WTC11 (cell line): ENCODE measurements at regions not wholly inside any gene's neighbourhood (a gene's known extent, or its start where the extent isn't known, plus 50 kb on each side); places are given as distances from the start of the nearest gene placed in this dataset.

Experiments used
- ATAC-seq: fragments of 200-7000 bp; cut with Tn5 transposase; 2 replicates; pipeline ENCODE4 v1.10.0; 2021; ENCODE audit warnings: mild to moderate bottlenecking, moderate library complexity
- CTCF ChIA-PET: fragments of 300-600 bp; sonication (Branson Sonifier 250); formaldehyde crosslinking; loops from one replicate; lab custom pipeline; 2021; ENCODE audit warnings: antibody characterized with exemption; lab: Charles Lee
- POLR2A ChIA-PET: fragments of 350-600 bp; sonication (Branson Sonifier 250); formaldehyde crosslinking; loops from one replicate; lab custom pipeline; 2021; ENCODE audit warnings: antibody characterized with exemption; lab: Charles Lee
- DNase-seq: peaks from one replicate; pipeline ENCODE4 v3.0.0; 2021; ENCODE audit warnings: low spot score
- H3K27ac Mint-ChIP-seq: 2 replicates; pipeline ENCODE4 v1.8.0; 2021; ENCODE audit warnings: mixed read lengths
- H3K27me3 Mint-ChIP-seq: 2 replicates; pipeline ENCODE4 v1.8.0; 2021; ENCODE audit warnings: low read depth, mild to moderate bottlenecking, moderate library complexity, mixed read lengths
- H3K36me3 Mint-ChIP-seq: 2 replicates; pipeline ENCODE4 v1.8.0; 2021; ENCODE audit warnings: mixed read lengths
- H3K4me1 Mint-ChIP-seq: 2 replicates; pipeline ENCODE4 v1.8.0; 2022; ENCODE audit warnings: mixed read lengths
- H3K4me3 Mint-ChIP-seq: 2 replicates; pipeline ENCODE4 v1.8.0; 2021; ENCODE audit warnings: mild to moderate bottlenecking, moderate library complexity, mixed read lengths
- H3K9me3 Mint-ChIP-seq: 2 replicates; pipeline ENCODE4 v1.8.0; 2021; ENCODE audit warnings: mixed read lengths
- ATF1 ChIP-seq: sonication (generic); formaldehyde crosslinking; IDR thresholded peaks from 2 replicates; pipeline ENCODE4 v1.8.1; 2023; ENCODE audit warnings: mild to moderate bottlenecking, moderate library complexity, missing genetic modification reagents
- ESRRA ChIP-seq: sonication (generic); formaldehyde crosslinking; IDR thresholded peaks from 2 replicates; pipeline ENCODE4 v1.8.1; 2022; ENCODE audit warnings: mild to moderate bottlenecking, missing genetic modification reagents, borderline replicate concordance
- FOXJ3 ChIP-seq: sonication (generic); formaldehyde crosslinking; IDR thresholded peaks from 2 replicates; pipeline ENCODE4 v1.9.0; 2021; ENCODE audit warnings: missing genetic modification reagents, mild to moderate bottlenecking, borderline replicate concordance
- GABPB1 ChIP-seq: sonication (generic); formaldehyde crosslinking; IDR thresholded peaks from 2 replicates; pipeline ENCODE4 v1.8.1; 2023; ENCODE audit warnings: mild to moderate bottlenecking, missing genetic modification reagents
- GRHL2 ChIP-seq: fragments of 250-450 bp; sonication (Bioruptor Pico); IDR thresholded peaks from 2 replicates; pipeline ENCODE4 v1.8.0; 2022; ENCODE audit warnings: mild to moderate bottlenecking, moderate library complexity; ENCODE audit not compliant: insufficient replicate concordance, severe bottlenecking
- JAZF1 ChIP-seq: fragments of 250-450 bp; sonication (Bioruptor Pico); IDR thresholded peaks from 2 replicates; pipeline ENCODE4 v1.9.0; 2021; ENCODE audit warnings: moderate library complexity, mild to moderate bottlenecking, inconsistent platforms
- NFE2L1 ChIP-seq: sonication (generic); formaldehyde crosslinking; IDR thresholded peaks from 2 replicates; pipeline ENCODE4 v1.8.1; 2023; ENCODE audit warnings: missing genetic modification reagents
- NR1H2 ChIP-seq: sonication (generic); formaldehyde crosslinking; IDR thresholded peaks from 2 replicates; pipeline ENCODE4 v1.9.0; 2021; ENCODE audit warnings: mild to moderate bottlenecking, moderate library complexity, missing genetic modification reagents
- NR2C2 ChIP-seq: sonication (generic); formaldehyde crosslinking; IDR thresholded peaks from 2 replicates; pipeline ENCODE4 v1.8.0; 2022; ENCODE audit warnings: mild to moderate bottlenecking, missing genetic modification reagents
- RORB ChIP-seq: fragments of 250-450 bp; sonication (Bioruptor Pico); IDR thresholded peaks from 2 replicates; pipeline ENCODE4 v1.9.0; 2021; ENCODE audit warnings: mild to moderate bottlenecking
- SMAD4 ChIP-seq: sonication (generic); formaldehyde crosslinking; IDR thresholded peaks from 2 replicates; pipeline ENCODE4 v1.8.0; 2022; ENCODE audit warnings: mild to moderate bottlenecking, missing genetic modification reagents
- TCF7 ChIP-seq: sonication (generic); formaldehyde crosslinking; IDR thresholded peaks from 2 replicates; pipeline ENCODE4 v1.8.0; 2022; ENCODE audit warnings: mild to moderate bottlenecking, low read depth, missing genetic modification reagents, moderate library complexity
- TEAD4 ChIP-seq: sonication (generic); formaldehyde crosslinking; IDR thresholded peaks from 2 replicates; pipeline ENCODE4 v1.8.0; 2022; ENCODE audit warnings: mild to moderate bottlenecking, missing genetic modification reagents
- ZNF219 ChIP-seq: sonication (generic); formaldehyde crosslinking; IDR thresholded peaks from 2 replicates; pipeline ENCODE4 v1.8.0; 2023; ENCODE audit warnings: missing genetic modification reagents, mild to moderate bottlenecking, borderline replicate concordance
- ZNF263 ChIP-seq: sonication (generic); formaldehyde crosslinking; IDR thresholded peaks from 2 replicates; pipeline ENCODE4 v1.8.1; 2022; ENCODE audit warnings: low read depth, mild to moderate bottlenecking, moderate library complexity, missing genetic modification reagents
- ZNF423 ChIP-seq: fragments of 250-450 bp; sonication (Bioruptor Pico); IDR thresholded peaks from 2 replicates; pipeline ENCODE4 v2.1.2; 2022; ENCODE audit warnings: mild to moderate bottlenecking, moderate library complexity
- ZNF671 ChIP-seq: fragments of 250-450 bp; sonication (Bioruptor Pico); IDR thresholded peaks from 2 replicates; pipeline ENCODE4 v1.8.0; 2021; ENCODE audit warnings: mild to moderate bottlenecking
- TF ChIP-seq, protein P1 (sequence below): sonication (generic); formaldehyde crosslinking; IDR thresholded peaks from 2 replicates; pipeline ENCODE4 v1.8.0; 2022; ENCODE audit warnings: mild to moderate bottlenecking, missing genetic modification reagents
- TF ChIP-seq, protein P2 (sequence below): sonication (generic); formaldehyde crosslinking; IDR thresholded peaks from 2 replicates; pipeline ENCODE4 v1.8.1; 2022; ENCODE audit warnings: missing genetic modification reagents, borderline replicate concordance
- TF ChIP-seq, protein P3 (sequence below): sonication (generic); formaldehyde crosslinking; IDR thresholded peaks from 2 replicates; pipeline ENCODE4 v1.8.0; 2023; ENCODE audit warnings: missing genetic modification reagents, mild to moderate bottlenecking, borderline replicate concordance
- TF ChIP-seq, protein P4 (sequence below): sonication (generic); formaldehyde crosslinking; IDR thresholded peaks from 2 replicates; pipeline ENCODE4 v1.8.1; 2023; ENCODE audit warnings: mild to moderate bottlenecking, missing genetic modification reagents, moderate library complexity
- TF ChIP-seq, protein P5 (sequence below): sonication (generic); formaldehyde crosslinking; IDR thresholded peaks from 2 replicates; pipeline ENCODE4 v1.8.1; 2022; ENCODE audit warnings: low read depth, mild to moderate bottlenecking, moderate library complexity, missing genetic modification reagents, borderline replicate concordance
- TF ChIP-seq, protein P6 (sequence below): fragments of 200-600 bp; IDR thresholded peaks from 2 replicates; pipeline ENCODE4 v1.8.0; 2022; ENCODE audit warnings: antibody characterized with exemption

DNA sequence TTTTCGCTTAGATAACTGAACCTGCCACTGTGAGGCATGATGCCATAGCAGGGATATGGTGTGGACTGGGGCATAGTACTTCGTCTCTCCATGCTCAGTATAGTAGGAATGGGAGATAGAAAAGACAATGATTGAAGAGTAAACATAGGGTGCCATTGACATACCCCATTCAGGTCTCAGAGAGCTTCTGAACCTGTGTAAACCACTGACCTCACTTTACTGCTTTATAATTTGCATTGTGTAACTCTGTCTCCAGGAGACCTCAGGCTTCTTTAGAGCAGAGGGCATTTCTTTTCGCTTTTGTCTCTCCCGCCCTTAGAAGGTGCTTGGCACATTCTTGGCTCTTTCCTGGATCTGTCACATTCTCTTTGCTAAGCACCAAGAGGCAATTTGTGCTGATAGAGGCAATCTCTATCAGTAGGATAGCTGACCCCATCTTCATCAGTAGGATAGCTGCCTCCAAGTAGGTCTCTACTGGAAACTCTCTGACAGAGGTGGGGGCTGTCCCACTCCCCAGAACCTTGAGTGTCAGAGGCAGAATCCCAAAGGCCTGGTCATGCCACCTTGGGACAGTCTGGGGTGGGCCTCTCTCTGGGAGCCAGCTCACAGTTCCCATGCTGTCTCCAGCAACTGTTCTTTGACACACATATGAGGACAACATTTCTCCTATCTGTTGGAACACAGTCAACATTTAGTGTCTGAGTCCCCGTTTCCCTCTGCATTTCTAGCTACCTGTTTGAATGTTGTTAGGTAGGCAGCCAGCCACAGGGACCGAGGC lies 181.9 kb downstream of the UTP18 start:
- H3K4me3 Mint-ChIP-seq: no peak overlapping the region
- ATAC-seq: no peak
- TF ChIP-seq FOXJ3 (CRISPR knock-in tag): no peak
- no peak for TF ChIP-seq GABPB1 (CRISPR knock-in tag)
- TF ChIP-seq, protein P1, sequence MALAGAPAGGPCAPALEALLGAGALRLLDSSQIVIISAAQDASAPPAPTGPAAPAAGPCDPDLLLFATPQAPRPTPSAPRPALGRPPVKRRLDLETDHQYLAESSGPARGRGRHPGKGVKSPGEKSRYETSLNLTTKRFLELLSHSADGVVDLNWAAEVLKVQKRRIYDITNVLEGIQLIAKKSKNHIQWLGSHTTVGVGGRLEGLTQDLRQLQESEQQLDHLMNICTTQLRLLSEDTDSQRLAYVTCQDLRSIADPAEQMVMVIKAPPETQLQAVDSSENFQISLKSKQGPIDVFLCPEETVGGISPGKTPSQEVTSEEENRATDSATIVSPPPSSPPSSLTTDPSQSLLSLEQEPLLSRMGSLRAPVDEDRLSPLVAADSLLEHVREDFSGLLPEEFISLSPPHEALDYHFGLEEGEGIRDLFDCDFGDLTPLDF: no peak
- no peak for TF ChIP-seq RORB (CRISPR knock-in tag)
- no peak for TF ChIP-seq NR2C2 (CRISPR knock-in tag)
- TF ChIP-seq ESRRA: no peak
- no peak for TF ChIP-seq ZNF263 (CRISPR knock-in tag)
- TF ChIP-seq SMAD4 (CRISPR knock-in tag): no peak
- TF ChIP-seq, protein P2, sequence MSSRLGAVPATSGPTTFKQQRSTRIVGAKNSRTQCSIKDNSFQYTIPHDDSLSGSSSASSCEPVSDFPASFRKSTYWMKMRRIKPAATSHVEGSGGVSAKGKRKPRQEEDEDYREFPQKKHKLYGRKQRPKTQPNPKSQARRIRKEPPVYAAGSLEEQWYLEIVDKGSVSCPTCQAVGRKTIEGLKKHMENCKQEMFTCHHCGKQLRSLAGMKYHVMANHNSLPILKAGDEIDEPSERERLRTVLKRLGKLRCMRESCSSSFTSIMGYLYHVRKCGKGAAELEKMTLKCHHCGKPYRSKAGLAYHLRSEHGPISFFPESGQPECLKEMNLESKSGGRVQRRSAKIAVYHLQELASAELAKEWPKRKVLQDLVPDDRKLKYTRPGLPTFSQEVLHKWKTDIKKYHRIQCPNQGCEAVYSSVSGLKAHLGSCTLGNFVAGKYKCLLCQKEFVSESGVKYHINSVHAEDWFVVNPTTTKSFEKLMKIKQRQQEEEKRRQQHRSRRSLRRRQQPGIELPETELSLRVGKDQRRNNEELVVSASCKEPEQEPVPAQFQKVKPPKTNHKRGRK (CRISPR knock-in tag): no peak
- TF ChIP-seq JAZF1: no peak
- no peak overlapping the region for H3K27ac Mint-ChIP-seq
- no peaks in the 10 kb centered on the region for H3K27me3 Mint-ChIP-seq
- DNase-seq: no peak
- H3K4me1 Mint-ChIP-seq: peaks cover 7% of the 10 kb centered on the region
- CTCF ChIA-PET: interaction anchor here (2.3 kb wide), 1 partner anchor 20 kb away, joined by 7 read pairs; no protein-coding TSS in a partner anchor
- POLR2A ChIA-PET: no interaction called here
- no peaks in the 10 kb centered on the region for H3K36me3 Mint-ChIP-seq
- H3K9me3 Mint-ChIP-seq: peaks cover 17% of the 10 kb centered on the region

DNA sequence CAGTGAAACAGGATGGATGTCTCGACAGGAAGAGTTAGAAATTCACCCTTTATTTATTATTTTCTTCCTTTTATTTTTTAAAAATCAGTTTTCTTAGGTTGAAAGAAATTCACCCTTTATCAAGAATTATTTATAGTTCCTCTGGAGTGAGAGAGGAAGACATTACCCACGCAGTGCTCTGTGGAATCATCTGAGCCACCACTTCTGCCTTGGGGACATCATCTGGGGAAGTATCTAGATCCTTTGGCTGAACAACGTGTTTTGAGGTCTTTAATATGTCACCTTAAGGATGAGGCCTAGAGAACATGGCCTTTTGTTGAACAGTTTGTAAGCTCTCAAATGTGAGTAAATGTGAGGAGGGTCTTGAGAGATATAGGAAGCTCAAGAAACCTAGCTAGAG lies 183.3 kb downstream of the UTP18 start:
- ATAC-seq (no peak), DNase-seq (no peak)
- ChIA-PET CTCF (interaction anchor here (1.1 kb wide), 1 partner anchor 8 kb away, joined by 4 read pairs; no protein-coding TSS in a partner anchor), POLR2A (interaction anchor here (0.6 kb wide), 1 partner anchor 231 kb away, joined by 5 read pairs; no protein-coding TSS in a partner anchor)
- H3K4me1 Mint-ChIP-seq: peaks cover 7% of the 10 kb centered on the region
- no peak overlapping the region for H3K27ac Mint-ChIP-seq
- no peak overlapping the region for H3K4me3 Mint-ChIP-seq
- H3K27me3 Mint-ChIP-seq: no peaks in the 10 kb centered on the region; the same call in 1 of the 2 replicates
- H3K36me3 Mint-ChIP-seq: no peaks in the 10 kb centered on the region
- H3K9me3 Mint-ChIP-seq: peaks cover 22% of the 10 kb centered on the region
- TF ChIP-seq, protein P3, sequence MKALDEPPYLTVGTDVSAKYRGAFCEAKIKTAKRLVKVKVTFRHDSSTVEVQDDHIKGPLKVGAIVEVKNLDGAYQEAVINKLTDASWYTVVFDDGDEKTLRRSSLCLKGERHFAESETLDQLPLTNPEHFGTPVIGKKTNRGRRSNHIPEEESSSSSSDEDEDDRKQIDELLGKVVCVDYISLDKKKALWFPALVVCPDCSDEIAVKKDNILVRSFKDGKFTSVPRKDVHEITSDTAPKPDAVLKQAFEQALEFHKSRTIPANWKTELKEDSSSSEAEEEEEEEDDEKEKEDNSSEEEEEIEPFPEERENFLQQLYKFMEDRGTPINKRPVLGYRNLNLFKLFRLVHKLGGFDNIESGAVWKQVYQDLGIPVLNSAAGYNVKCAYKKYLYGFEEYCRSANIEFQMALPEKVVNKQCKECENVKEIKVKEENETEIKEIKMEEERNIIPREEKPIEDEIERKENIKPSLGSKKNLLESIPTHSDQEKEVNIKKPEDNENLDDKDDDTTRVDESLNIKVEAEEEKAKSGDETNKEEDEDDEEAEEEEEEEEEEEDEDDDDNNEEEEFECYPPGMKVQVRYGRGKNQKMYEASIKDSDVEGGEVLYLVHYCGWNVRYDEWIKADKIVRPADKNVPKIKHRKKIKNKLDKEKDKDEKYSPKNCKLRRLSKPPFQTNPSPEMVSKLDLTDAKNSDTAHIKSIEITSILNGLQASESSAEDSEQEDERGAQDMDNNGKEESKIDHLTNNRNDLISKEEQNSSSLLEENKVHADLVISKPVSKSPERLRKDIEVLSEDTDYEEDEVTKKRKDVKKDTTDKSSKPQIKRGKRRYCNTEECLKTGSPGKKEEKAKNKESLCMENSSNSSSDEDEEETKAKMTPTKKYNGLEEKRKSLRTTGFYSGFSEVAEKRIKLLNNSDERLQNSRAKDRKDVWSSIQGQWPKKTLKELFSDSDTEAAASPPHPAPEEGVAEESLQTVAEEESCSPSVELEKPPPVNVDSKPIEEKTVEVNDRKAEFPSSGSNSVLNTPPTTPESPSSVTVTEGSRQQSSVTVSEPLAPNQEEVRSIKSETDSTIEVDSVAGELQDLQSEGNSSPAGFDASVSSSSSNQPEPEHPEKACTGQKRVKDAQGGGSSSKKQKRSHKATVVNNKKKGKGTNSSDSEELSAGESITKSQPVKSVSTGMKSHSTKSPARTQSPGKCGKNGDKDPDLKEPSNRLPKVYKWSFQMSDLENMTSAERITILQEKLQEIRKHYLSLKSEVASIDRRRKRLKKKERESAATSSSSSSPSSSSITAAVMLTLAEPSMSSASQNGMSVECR (CRISPR knock-in tag): no peak
- no peak for TF ChIP-seq ZNF423 (CRISPR knock-in tag)
- no peak for TF ChIP-seq ZNF219
- TF ChIP-seq, protein P4, sequence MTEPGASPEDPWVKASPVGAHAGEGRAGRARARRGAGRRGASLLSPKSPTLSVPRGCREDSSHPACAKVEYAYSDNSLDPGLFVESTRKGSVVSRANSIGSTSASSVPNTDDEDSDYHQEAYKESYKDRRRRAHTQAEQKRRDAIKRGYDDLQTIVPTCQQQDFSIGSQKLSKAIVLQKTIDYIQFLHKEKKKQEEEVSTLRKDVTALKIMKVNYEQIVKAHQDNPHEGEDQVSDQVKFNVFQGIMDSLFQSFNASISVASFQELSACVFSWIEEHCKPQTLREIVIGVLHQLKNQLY (CRISPR knock-in tag): no peak
- TF ChIP-seq, protein P5, sequence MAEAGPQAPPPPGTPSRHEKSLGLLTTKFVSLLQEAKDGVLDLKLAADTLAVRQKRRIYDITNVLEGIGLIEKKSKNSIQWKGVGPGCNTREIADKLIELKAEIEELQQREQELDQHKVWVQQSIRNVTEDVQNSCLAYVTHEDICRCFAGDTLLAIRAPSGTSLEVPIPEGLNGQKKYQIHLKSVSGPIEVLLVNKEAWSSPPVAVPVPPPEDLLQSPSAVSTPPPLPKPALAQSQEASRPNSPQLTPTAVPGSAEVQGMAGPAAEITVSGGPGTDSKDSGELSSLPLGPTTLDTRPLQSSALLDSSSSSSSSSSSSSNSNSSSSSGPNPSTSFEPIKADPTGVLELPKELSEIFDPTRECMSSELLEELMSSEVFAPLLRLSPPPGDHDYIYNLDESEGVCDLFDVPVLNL (CRISPR knock-in tag): no peak
- TF ChIP-seq GRHL2: no peak
- no peak for TF ChIP-seq NR1H2 (CRISPR knock-in tag)
- TF ChIP-seq TCF7 (CRISPR knock-in tag): no peak
- TF ChIP-seq, protein P6, sequence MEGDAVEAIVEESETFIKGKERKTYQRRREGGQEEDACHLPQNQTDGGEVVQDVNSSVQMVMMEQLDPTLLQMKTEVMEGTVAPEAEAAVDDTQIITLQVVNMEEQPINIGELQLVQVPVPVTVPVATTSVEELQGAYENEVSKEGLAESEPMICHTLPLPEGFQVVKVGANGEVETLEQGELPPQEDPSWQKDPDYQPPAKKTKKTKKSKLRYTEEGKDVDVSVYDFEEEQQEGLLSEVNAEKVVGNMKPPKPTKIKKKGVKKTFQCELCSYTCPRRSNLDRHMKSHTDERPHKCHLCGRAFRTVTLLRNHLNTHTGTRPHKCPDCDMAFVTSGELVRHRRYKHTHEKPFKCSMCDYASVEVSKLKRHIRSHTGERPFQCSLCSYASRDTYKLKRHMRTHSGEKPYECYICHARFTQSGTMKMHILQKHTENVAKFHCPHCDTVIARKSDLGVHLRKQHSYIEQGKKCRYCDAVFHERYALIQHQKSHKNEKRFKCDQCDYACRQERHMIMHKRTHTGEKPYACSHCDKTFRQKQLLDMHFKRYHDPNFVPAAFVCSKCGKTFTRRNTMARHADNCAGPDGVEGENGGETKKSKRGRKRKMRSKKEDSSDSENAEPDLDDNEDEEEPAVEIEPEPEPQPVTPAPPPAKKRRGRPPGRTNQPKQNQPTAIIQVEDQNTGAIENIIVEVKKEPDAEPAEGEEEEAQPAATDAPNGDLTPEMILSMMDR: no peak
- TF ChIP-seq ZNF263 (CRISPR knock-in tag): no peak
- no peak for TF ChIP-seq ZNF671 (CRISPR knock-in tag)
- TF ChIP-seq NFE2L1 (CRISPR knock-in tag): no peak
- TF ChIP-seq TEAD4: no peak
- TF ChIP-seq ATF1 (CRISPR knock-in tag): no peak
